ENCODE measurements at regions not wholly inside any gene's neighbourhood (a gene's known extent, or its start where the extent isn't known, plus 50 kb on each side); places are given as distances from the start of the nearest gene placed in this dataset.
"Not testable (repeated sequence)": the region's sequence is repeated elsewhere in the genome, so short reads cannot be mapped to it uniquely, and the experiment has no call there.

- Histone ChIP-seq H3K27ac (ENCODE audit: low read length) (no peak overlapping the region), H3K9ac (ENCODE audit: low read depth, low read length) (no peak overlapping the region), H3K4me3 (ENCODE audit: low read length) (no peak overlapping the region), H3K36me3 (ENCODE audit: insufficient read depth, low read depth, low read length) (no peaks in the 10 kb centered on the region), H3K9me3 (ENCODE audit: insufficient read depth, low read depth, low read length) (peaks cover 82% of the 10 kb centered on the region), H3K27me3 (ENCODE audit: insufficient read depth, low read length) (no peaks in the 10 kb centered on the region), H3K4me1 (ENCODE audit: insufficient read depth, low read length) (no peaks in the 10 kb centered on the region)
Measured at GRCh38 chr14:105968291-105968690, 441.9 kb downstream of the TMEM121 start.

GRCh38 chr14:105969026-105969425 lies 442.6 kb downstream of the TMEM121 start:
- not testable (repeated sequence) for H3K4me1 ChIP-seq (ENCODE audit: insufficient read depth, low read length); H3K27me3 ChIP-seq (ENCODE audit: insufficient read depth, low read length); H3K4me3 ChIP-seq (ENCODE audit: low read length); H3K27ac ChIP-seq (ENCODE audit: low read length); H3K36me3 ChIP-seq (ENCODE audit: insufficient read depth, low read depth, low read length); H3K9ac ChIP-seq (ENCODE audit: low read depth, low read length)
- peaks cover 85% of the 10 kb centered on the region for H3K9me3 ChIP-seq (ENCODE audit: insufficient read depth, low read depth, low read length)

- H3K9me3 ChIP-seq (ENCODE audit: insufficient read depth, low read depth, low read length): peaks cover 89% of the 10 kb centered on the region
- H3K27ac ChIP-seq (ENCODE audit: low read length); H3K27me3 ChIP-seq (ENCODE audit: insufficient read depth, low read length); H3K9ac ChIP-seq (ENCODE audit: low read depth, low read length); H3K4me3 ChIP-seq (ENCODE audit: low read length); H3K36me3 ChIP-seq (ENCODE audit: insufficient read depth, low read depth, low read length); H3K4me1 ChIP-seq (ENCODE audit: insufficient read depth, low read length): not testable (repeated sequence)
Measured at GRCh38 chr14:105970821-105971220, 444.4 kb downstream of the TMEM121 start.

GRCh38 chr14:105971593-105972500 lies 445.5 kb downstream of the TMEM121 start:
- Histone ChIP-seq H3K27me3 (ENCODE audit: insufficient read depth, low read length) (no peaks in the 10 kb centered on the region), H3K4me1 (ENCODE audit: insufficient read depth, low read length) (no peaks in the 10 kb centered on the region), H3K4me3 (ENCODE audit: low read length) (no peak overlapping the region), H3K36me3 (ENCODE audit: insufficient read depth, low read depth, low read length) (no peaks in the 10 kb centered on the region), H3K9ac (ENCODE audit: low read depth, low read length) (no peak overlapping the region), H3K27ac (ENCODE audit: low read length) (no peak overlapping the region), H3K9me3 (ENCODE audit: insufficient read depth, low read depth, low read length) (peaks cover 94% of the 10 kb centered on the region)

GRCh38 chr14:105974902-105975301 lies 448.5 kb downstream of the TMEM121 start:
- H3K4me1 ChIP-seq (ENCODE audit: insufficient read depth, low read length): no peaks in the 10 kb centered on the region
- H3K4me3 ChIP-seq (ENCODE audit: low read length): no peak overlapping the region
- H3K36me3 ChIP-seq (ENCODE audit: insufficient read depth, low read depth, low read length): no peaks in the 10 kb centered on the region
- no peaks in the 10 kb centered on the region for H3K27me3 ChIP-seq (ENCODE audit: insufficient read depth, low read length)
- H3K27ac ChIP-seq (ENCODE audit: low read length): no peak overlapping the region
- H3K9ac ChIP-seq (ENCODE audit: low read depth, low read length): no peak overlapping the region
- peaks cover 93% of the 10 kb centered on the region for H3K9me3 ChIP-seq (ENCODE audit: insufficient read depth, low read depth, low read length)

- Histone ChIP-seq H3K27ac (ENCODE audit: low read length) (no peak overlapping the region), H3K9ac (ENCODE audit: low read depth, low read length) (no peak overlapping the region), H3K27me3 (ENCODE audit: insufficient read depth, low read length) (no peaks in the 10 kb centered on the region), H3K4me3 (ENCODE audit: low read length) (no peak overlapping the region), H3K9me3 (ENCODE audit: insufficient read depth, low read depth, low read length) (peaks cover 97% of the 10 kb centered on the region), H3K4me1 (ENCODE audit: insufficient read depth, low read length) (no peaks in the 10 kb centered on the region), H3K36me3 (ENCODE audit: insufficient read depth, low read depth, low read length) (no peaks in the 10 kb centered on the region)
Measured at GRCh38 chr14:105978618-105979295, 452.4 kb downstream of the TMEM121 start.

- Histone ChIP-seq H3K27ac (ENCODE audit: low read length) (no peak overlapping the region), H3K27me3 (ENCODE audit: insufficient read depth, low read length) (no peaks in the 10 kb centered on the region), H3K36me3 (ENCODE audit: insufficient read depth, low read depth, low read length) (no peaks in the 10 kb centered on the region), H3K9ac (ENCODE audit: low read depth, low read length) (no peak overlapping the region), H3K9me3 (ENCODE audit: insufficient read depth, low read depth, low read length) (peaks cover 94% of the 10 kb centered on the region), H3K4me3 (ENCODE audit: low read length) (no peak overlapping the region), H3K4me1 (ENCODE audit: insufficient read depth, low read length) (no peaks in the 10 kb centered on the region)
Measured at GRCh38 chr14:105979446-105979845, 453.1 kb downstream of the TMEM121 start.

- H3K27me3 ChIP-seq (ENCODE audit: insufficient read depth, low read length): no peaks in the 10 kb centered on the region
- H3K9me3 ChIP-seq (ENCODE audit: insufficient read depth, low read depth, low read length): peaks cover 94% of the 10 kb centered on the region
- H3K9ac ChIP-seq (ENCODE audit: low read depth, low read length): no peak overlapping the region
- H3K27ac ChIP-seq (ENCODE audit: low read length): no peak overlapping the region
- H3K4me1 ChIP-seq (ENCODE audit: insufficient read depth, low read length): no peaks in the 10 kb centered on the region
- H3K36me3 ChIP-seq (ENCODE audit: insufficient read depth, low read depth, low read length): no peaks in the 10 kb centered on the region
- H3K4me3 ChIP-seq (ENCODE audit: low read length): no peak overlapping the region
Measured at GRCh38 chr14:105980224-105980623, 453.8 kb downstream of the TMEM121 start.

- peaks cover 88% of the 10 kb centered on the region for H3K9me3 ChIP-seq (ENCODE audit: insufficient read depth, low read depth, low read length)
- H3K4me1 ChIP-seq (ENCODE audit: insufficient read depth, low read length); H3K9ac ChIP-seq (ENCODE audit: low read depth, low read length); H3K27me3 ChIP-seq (ENCODE audit: insufficient read depth, low read length); H3K4me3 ChIP-seq (ENCODE audit: low read length); H3K27ac ChIP-seq (ENCODE audit: low read length); H3K36me3 ChIP-seq (ENCODE audit: insufficient read depth, low read depth, low read length): not testable (repeated sequence)
Measured at GRCh38 chr14:105981517-105982302, 455.3 kb downstream of the TMEM121 start.

- Histone ChIP-seq H3K4me1 (ENCODE audit: insufficient read depth, low read length) (no peaks in the 10 kb centered on the region), H3K9ac (ENCODE audit: low read depth, low read length) (no peak overlapping the region), H3K27me3 (ENCODE audit: insufficient read depth, low read length) (no peaks in the 10 kb centered on the region), H3K36me3 (ENCODE audit: insufficient read depth, low read depth, low read length) (no peaks in the 10 kb centered on the region), H3K27ac (ENCODE audit: low read length) (no peak overlapping the region), H3K9me3 (ENCODE audit: insufficient read depth, low read depth, low read length) (peaks cover 88% of the 10 kb centered on the region), H3K4me3 (ENCODE audit: low read length) (no peak overlapping the region)
Measured at GRCh38 chr14:105982664-105983063, 456.3 kb downstream of the TMEM121 start.

- no peak overlapping the region for H3K27ac ChIP-seq (ENCODE audit: low read length)
- no peaks in the 10 kb centered on the region for H3K4me1 ChIP-seq (ENCODE audit: insufficient read depth, low read length)
- no peaks in the 10 kb centered on the region for H3K36me3 ChIP-seq (ENCODE audit: insufficient read depth, low read depth, low read length)
- no peaks in the 10 kb centered on the region for H3K27me3 ChIP-seq (ENCODE audit: insufficient read depth, low read length)
- H3K9me3 ChIP-seq (ENCODE audit: insufficient read depth, low read depth, low read length): peaks cover 71% of the 10 kb centered on the region
- H3K4me3 ChIP-seq (ENCODE audit: low read length): no peak overlapping the region
- H3K9ac ChIP-seq (ENCODE audit: low read depth, low read length): no peak overlapping the region
Measured at GRCh38 chr14:105986894-105987284, 460.5 kb downstream of the TMEM121 start.
